GM19395 (cell line): ENCODE measurements at regions not wholly inside any gene's neighbourhood (a gene's known extent, or its start where the extent isn't known, plus 50 kb on each side); places are given as distances from the start of the nearest gene placed in this dataset.
A peak's percentile ranks its signal among the peaks of the same experiment; 100 is the strongest.
"Not testable (repeated sequence)": the region's sequence is repeated elsewhere in the genome, so short reads cannot be mapped to it uniquely, and the experiment has no call there.

Experiments
- ATAC-seq: cut with Tn5 transposase; IDR thresholded peaks from one replicate; pipeline ENCODE4 v1.9.1; 2021; ENCODE audit warnings: mild to moderate bottlenecking, moderate library complexity; ENCODE audit not compliant: unreplicated experiment

DNA sequence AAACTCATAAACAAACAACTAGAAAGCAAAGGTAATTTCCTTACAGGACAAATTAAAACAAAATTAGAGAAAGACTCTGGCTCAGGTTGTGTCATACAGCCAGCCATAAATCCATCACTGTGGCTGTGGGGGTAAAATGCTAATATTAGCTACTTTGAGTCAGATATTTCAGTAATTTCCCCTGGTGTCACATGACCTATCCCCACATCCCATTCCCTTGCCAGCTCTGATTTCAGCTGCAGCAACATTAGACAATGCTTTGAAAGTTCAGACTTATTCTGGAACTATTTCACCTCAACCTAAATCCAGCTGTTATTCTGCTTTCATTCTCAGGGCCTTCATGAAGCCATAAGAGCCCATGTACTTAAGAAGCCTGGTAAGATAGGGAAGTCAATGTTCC lies 55.3 kb downstream of the RPL10L start:
- no peak for ATAC-seq

DNA sequence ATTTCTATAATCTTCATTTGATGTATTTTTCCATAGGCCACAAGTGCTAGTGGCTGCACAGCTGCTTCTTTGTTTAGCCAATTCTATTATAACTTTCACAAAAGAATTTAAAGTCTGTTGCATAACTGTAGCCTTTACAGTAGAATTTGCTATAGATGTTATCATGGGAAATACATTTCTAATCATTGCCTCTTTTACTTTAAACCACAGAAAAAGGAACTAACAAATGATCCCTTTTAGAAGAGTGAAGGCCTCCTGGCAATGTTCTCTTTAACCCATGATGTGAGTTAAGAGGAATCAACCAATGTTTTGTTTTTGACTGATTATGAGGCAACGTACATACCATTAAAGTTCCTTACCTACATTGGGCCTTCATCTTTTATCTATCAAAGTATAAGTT lies 68.8 kb downstream of the RPL10L start:
- no peak for ATAC-seq

DNA sequence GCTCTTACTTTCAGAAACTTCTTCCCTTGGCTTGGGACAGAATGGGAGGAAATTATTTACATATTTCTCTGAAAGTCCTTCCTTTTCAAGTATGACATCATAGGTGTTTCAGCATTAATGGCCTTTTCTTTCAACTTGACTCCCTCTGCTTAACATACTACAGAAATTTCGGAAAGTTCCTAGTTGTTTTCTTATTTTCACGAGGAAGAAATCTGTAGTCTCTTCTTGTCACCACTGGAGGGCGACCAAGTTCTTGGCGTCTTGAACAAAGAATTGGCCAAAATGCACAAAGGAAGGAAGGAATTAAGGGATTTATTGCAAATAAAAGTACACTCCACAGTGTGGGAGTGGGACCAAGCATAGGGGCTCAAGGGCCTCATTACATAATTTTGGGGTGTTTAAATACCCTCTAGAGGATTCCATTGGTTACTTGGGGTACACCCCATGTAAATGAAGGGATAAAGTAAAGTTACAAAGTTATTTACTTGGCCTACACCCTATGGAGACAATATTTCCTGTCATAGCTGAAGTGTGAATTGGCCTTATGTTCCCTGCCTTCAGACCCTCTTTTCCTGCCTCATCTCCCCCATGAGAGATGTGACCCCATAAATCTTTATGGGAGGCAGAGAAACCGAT lies 70.4 kb downstream of the RPL10L start:
- no peak for ATAC-seq

DNA sequence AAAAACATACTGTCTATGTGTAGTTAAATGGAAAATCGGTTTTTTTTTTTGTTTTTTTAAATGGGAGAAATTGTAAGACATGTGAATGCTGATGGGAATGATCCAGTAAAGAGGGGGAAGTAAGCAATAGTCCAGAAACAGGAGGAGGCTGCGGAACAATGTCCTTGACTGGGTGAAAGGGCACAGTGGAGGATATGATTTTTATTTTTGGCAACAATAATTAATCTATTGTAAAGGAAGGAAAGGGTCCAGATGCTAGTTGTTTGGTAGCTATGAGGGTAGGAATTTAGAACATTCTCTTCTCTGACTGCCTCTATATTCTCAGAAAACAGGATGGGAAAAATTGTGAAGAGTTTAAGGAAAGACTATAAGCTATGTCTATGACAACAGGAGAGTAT lies 76.6 kb downstream of the RPL10L start:
- no peak for ATAC-seq

DNA sequence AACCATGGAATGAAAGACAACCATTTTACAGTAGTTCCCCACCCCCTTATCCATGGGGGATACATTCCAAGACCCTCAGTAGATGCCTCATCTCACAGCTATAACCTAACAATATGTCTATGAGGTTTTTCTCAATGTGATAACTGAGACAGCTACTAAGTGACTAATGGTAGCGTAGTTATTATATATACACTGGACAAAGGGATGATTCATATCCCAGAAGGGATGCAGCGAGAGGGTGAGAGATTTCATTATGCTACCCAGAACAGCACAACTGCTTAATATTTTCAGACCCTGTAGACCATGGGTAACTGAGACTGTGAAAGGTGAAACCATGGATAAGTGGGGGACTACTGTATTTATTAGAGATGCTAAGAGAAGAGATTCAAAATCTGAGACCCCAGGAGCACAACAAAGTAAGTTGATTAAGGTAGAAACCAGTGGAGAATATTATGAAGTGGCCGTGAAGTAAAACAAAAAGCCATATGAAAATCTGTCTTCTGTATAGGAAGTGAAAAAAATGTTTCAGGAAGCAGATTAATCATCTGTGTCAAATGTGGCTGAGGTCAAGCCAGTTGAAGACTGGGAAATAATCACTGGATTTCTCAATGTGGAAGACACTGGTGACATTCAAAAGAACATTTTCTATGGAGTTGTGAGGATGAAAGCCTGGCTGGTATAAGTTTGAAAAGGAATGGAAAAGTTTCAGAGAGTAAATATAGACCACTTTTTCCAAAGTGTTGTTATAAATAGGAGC lies 77.2 kb downstream of the RPL10L start:
- ATAC-seq: no peak

DNA sequence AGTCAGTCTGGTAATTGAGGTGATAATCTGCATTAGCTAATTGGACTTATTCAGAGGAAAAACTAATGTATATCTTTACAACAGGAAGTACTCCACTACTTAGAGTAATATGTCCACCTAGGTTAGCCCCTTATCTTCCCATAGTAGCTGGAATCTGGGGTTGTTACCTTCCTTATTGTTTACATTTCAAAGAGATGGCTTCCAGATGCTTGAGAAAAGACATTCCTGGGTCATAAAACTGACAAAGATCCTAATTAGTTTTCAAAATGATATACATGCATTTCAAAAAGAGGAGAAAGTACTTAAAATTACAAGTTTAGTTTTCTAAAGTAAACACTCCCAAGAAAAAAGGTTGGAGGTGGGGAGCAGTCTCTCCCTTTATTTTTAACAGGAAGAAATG lies 78.1 kb downstream of the RPL10L start:
- ATAC-seq: no peak

DNA sequence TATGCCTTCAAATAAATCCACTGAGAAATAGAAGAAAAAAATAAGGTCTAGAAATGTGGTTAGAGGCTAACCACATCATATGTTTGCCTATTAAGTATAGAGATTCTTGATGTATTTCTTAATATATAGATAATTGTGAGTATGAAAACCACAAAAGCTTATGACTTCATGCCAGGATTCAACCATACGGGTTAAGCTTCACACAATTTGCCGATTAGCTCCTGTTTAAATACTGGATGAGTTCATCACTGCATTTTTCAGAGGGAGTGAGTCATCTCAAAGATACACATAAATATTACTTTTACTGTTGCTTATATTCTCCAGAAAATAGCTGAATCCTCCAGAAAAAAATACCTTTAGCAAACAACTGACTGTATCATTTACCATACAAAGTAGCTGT lies 79.6 kb downstream of the RPL10L start:
- ATAC-seq: no peak

DNA sequence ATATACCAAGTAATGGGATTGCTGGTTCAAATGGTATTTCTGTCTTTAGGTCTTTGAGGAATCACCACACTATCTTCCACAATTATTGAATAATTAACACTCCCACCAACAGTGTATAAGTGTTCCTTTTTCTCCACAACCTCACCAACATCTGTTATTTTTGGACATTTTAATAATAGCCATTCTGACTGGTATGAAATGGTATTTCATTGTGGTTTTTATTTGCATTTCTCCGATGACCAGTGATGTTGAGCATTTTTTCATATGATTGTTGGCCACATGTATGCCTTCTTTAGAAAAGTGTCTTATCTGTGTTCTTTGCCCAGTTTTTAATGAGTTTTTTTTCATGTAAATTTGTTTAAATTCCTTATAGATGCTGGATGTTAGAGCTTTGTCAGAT lies 83.4 kb downstream of the RPL10L start:
- ATAC-seq: not testable (repeated sequence)

DNA sequence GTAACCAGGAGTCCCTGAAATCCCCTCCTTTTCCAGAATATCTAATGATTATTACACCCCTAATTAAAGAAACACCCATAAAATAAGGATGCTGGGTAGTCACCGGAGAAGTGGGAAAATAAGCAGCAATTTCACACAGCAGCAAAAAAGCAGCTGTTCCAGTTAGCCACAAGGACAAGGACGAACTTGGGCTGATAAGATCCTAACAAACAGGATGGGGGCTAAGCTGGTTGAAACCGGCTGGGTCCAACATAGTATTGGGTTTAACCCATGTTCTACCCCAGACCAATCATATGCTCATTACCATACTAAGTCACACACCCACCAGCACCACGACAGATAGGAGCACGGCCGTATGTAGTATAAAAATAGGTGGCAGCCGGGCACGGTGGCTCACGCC lies 100.7 kb downstream of the RPL10L start:
- ATAC-seq: no peak

DNA sequence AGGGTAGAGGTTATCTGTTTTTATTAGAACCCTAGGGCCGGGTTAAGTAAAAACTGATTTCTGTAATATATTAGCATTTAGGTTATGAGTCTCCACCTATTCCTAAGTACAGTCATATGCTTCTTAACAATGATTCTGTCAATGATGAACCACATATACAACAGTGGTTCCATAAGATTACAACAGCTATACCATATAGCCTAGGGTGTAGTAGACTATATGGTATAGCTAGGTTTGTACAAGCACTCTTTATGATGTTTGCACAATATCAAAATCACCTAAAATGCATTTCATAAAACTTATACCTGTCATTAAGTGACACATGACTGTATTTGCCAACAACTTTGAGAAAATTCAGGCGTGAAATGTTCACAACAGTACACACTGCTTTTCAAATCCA lies 110.6 kb downstream of the RPL10L start:
- ATAC-seq: no peak

DNA sequence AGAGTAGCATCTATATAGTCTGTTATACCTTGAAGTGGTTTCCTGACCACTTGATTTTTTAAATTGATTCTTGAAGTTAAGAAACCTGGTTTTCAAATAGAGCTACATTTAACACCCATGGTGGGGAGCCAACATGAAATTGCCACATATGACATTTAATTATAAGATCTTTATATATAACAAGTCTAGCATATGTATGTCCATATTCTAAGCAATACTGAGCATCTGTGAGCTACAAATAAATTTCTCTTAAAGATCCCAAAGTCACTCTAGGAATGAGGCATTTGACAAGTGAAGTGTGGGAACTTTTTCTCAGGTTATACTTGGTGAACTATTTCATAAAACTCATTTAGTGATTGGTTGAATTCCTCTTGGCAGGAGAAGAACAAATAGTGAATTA lies 132.5 kb downstream of the RPL10L start:
- no peak for ATAC-seq

DNA sequence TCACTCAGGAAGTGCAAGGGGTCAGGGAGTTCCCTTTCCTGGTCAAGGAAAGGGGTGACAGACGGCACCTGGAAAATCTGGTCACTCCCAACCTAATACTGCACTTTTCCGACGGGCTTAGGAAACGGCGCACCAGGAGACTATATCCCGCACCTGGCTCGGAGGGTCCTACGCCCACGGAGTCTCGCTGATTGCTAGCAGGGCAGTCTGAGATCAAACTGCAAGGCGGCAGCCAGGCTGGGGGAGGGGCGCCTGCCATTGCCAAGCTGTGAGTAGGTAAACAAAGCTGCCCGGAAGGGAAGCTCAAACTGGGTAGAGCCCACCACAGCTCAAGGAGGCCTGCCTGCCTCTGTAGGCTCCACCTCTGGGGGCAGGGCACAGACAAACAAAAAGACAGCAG lies 142.8 kb downstream of the RPL10L start:
- not testable (repeated sequence) for ATAC-seq

DNA sequence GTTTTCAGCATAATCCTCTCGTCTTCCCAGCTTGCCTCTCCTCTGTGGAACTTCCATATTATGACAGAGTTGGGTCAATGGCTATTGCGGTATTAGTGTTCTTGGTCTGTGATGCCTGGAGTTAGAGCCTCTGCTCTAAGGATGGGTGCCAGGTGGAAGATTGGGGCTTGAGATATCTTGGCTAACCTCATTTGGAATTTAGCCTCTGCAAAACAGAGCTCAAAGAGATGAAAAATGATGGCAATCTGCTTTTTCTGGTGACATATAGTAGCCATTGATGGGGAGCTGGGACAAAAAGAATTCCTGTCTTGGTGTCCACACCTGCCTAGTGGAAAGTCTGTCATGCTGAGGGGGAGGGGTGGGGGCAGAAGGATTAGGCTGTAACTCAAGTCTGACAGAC lies 152.1 kb downstream of the RPL10L start:
- no peak for ATAC-seq

DNA sequence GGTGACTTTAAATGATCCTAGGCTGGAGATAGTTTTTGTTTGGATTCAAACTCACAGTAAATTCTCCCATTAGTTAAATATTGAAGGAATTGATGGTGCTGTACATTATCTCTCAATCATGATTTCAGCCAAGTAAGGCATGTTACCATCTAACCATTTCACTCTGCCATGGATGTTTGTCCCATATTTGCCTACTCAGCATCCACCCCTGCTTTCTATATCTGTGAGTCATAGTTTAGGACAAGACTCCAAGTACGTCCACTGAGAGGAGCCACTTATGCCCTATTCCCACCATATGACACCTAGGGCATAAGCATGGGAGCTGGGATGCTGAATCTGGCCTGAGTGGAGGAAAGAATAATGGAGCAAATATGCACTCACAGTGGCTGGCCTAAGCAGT lies 155.2 kb downstream of the RPL10L start:
- no peak for ATAC-seq

DNA sequence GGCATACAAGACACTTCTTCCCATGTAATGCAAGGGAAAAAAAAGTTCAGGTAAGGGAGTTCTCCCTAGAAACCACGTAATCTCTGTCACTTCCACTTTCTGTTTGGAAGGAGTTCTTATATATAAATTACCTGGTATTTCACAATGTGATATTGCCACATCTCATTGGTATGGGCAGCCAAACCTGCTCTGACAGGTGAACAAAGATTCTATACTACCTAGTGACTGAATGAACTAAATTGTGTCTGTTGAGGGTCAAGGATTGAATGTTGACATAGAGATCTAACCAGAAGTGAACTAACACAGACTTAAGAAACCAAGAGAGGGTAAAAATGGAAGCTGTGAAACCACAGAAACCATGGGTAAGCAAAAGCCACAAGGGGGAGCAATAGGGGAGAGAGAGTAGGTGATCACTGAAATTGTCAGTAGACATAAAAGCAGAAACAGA lies 161.3 kb downstream of the RPL10L start:
- ATAC-seq: peak; percentile 99

DNA sequence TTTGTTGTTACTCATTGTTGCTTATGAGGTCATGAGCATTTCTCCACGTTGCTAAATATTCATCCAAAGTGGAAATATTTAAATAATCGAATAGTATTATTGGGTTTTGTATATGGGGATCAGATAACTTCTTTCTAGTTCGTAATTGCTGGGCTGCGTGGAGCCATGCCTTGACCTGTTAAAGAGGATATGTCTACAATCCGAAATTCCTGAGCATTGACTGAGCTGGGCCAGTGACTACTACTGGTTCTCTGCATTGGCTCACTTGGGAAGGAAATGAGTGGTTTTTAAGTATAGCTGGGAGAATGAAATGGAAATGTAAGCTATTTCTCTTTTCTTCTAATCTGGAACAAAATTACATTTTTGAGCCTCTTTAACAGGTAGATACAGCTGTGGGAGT lies 163.2 kb downstream of the RPL10L start:
- ATAC-seq: no peak

DNA sequence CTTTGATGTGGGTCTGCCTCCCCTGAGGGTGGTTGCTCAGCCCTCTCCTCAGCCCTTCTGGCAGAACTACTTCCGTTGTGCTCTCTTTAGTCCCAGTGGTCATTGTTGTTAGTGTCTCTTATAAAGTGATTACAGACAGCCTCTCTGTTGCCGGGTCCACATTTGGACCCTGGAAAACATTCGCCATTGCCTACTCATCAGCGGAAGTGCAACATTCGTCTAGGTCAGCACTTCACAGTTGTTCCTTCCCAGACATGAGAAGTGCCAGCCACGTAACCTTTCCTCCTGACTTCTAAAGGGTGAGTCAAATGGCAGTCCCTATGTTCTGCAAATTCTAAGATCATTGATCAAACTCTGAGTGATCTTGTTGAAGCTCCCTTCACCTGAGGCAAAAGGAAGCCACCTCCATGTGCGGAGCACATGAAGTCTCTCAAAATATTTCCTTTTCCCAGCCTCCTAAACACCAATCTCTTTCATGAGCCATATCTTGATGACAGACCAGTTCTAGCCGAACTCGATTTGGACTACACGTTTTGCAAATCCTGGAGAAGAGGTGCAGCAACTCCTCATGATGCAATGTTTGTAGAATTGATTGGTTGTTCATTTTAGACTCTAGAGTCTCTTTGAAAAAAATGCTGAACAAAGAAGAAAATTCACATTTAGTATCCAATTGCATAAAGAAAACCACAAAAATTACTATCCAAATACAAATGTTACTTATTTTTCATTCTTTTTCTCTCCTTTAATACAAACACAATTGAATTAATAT lies 163.8 kb downstream of the RPL10L start:
- no peak for ATAC-seq

DNA sequence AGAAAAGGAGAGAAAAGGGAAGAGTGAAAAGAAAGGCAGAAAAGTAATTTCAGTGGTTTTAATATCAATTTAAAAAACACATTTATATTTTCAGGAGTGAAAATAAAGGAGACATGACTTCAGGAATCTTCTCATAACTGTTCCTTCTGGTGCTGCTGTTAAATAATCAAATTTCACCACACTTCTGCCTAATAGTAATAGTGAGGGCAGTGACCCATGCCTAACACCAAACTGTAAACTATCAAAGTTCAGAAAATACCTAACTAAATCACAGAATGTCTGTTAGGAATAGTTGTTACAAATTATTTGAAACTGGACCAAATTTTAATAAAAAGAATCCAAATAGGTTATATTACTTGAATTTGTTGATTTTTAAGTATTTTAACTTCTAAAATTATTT lies 169.4 kb downstream of the RPL10L start:
- ATAC-seq: no peak

DNA sequence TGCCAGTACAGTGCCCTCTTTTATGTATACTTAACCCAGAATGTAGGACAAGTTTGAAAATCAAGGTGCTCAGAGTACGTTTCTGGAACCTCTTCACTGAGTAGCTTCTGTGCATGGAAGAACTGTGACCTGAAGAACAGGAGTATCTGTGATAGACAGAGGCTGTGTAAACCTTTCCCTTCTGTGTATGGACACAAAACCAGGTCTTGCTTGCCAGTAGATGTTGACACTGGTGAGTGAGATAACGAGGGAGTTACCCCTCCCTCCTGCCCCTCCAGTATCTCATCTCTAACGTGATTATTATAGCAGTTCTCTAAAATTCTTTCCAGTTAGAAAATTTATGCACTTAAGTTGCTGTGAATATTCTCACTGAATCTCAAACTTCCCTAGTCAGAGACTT lies 170.8 kb downstream of the RPL10L start:
- ATAC-seq: no peak

DNA sequence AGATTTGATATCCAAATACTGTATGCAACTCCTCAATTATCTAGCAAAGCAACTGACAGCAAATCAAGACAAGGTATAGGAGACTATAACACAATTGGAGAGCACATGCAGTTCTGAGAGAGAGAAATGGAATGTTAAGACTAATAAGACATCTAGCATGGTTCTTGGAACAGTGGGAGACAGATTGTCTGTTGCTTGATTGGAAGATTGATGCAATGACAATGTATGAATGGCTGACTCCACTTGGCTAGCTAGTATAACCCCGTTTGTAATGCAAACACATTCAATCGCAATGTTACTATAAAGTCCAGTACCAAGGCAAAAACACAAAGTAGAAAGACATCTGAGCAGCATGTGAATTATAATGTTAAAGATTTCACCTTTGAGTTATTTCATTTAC lies 179.3 kb downstream of the RPL10L start:
- no peak for ATAC-seq

DNA sequence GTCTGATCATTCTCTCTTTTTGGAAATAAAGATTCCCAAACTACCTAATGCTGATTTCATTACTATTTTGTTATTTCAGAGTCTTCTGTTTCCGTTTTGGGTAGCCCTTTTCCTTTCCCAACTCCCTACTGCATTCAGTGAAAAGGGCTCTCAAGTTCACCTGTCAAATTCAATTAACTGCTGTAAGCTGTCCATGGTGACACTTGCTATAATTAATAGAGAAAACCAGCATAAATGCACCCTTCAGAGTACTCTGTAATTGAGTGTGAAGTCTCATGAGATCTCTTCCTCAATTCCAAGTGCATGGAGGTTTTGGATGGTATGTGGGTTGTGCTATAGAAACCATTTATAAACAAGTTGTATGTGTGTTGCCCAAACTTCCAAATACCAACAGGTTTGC lies 187.2 kb downstream of the RPL10L start:
- ATAC-seq: no peak

DNA sequence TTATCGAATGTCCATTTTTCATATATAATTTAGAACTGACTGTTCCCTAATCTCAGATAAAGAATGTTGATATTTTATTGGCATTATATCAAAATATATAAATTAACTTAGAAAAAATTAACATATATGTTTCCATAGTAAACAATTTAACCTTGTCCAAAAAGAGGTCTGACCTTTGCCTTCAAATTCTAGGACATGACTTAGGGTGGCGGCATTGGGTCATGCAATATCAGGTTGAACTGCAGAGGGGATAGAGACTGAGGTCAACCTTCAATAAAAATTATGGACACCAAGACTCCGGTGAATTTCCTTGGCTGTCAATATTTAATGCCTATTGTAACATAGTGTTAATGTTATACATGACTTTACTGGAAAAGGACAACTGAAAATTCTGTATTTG lies 199.8 kb downstream of the RPL10L start:
- no peak for ATAC-seq
